ENCODE measurements at regions not wholly inside any gene's neighbourhood (a gene's known extent, or its start where the extent isn't known, plus 50 kb on each side); places are given as distances from the start of the nearest gene placed in this dataset.

DNA sequence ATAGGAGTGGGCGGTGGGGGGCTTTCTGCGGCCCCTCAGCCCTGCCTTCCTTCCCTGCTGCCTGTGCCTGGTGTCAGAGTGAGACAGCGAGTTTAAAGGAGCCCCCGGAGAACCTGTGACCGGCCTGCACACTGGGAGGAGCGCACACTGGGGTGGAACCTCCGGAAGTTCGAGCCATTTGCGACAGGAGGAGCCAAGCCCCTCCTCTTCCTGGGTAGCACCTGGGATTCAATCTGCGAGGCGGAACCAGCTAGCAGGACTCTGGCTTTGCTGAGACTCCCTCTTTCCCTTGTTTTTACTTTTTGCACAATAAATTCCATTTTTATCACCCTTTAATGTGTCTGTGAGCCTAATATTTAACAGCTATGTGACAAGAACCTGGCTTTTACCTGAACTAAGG lies 540.6 kb downstream of the NPHP4 start:
- Mint-ChIP-seq H3K27ac (ENCODE audit: unreplicated experiment) (no peak overlapping the region), H3K4me1 (ENCODE audit: low read depth, unreplicated experiment) (no peaks in the 10 kb centered on the region), H3K9me3 (ENCODE audit: low read depth, unreplicated experiment) (no peaks in the 10 kb centered on the region), H3K36me3 (ENCODE audit: insufficient read depth, unreplicated experiment) (no peaks in the 10 kb centered on the region), H3K4me3 (ENCODE audit: low read depth, unreplicated experiment) (no peak overlapping the region), H3K27me3 (ENCODE audit: unreplicated experiment) (no peaks in the 10 kb centered on the region)
- no peak for DNase-seq
- intact Hi-C loops (cut with micrococcal nuclease; ENCODE audit: unreplicated experiment), result no loop called here
- TF ChIP-seq, protein P1, sequence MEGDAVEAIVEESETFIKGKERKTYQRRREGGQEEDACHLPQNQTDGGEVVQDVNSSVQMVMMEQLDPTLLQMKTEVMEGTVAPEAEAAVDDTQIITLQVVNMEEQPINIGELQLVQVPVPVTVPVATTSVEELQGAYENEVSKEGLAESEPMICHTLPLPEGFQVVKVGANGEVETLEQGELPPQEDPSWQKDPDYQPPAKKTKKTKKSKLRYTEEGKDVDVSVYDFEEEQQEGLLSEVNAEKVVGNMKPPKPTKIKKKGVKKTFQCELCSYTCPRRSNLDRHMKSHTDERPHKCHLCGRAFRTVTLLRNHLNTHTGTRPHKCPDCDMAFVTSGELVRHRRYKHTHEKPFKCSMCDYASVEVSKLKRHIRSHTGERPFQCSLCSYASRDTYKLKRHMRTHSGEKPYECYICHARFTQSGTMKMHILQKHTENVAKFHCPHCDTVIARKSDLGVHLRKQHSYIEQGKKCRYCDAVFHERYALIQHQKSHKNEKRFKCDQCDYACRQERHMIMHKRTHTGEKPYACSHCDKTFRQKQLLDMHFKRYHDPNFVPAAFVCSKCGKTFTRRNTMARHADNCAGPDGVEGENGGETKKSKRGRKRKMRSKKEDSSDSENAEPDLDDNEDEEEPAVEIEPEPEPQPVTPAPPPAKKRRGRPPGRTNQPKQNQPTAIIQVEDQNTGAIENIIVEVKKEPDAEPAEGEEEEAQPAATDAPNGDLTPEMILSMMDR (IDR thresholded peaks at IDR 0.05; ENCODE audit: unreplicated experiment), result no peak
- CTCF ChIA-PET, result no interaction called here
- no TSS peak for BruUV-seq (replicated peaks)

DNA sequence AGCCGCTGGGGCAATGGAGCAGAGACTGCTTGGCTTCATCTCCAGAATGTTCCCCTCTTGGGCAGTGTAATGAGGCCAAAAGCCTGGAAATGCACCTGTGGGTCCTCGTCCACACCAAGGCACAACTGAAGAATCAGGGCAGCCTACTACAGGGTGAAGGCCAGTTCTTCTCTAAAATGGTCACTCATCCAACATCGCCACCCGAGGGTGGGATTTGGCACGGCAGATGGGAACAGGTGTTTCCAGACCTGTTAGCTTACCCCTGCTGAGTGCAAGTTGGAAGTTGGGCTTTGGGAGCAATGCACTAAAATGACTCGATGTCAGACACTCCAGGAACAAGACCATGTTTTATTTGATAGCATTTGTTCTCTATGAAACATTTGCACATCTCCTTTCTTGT lies 543.7 kb downstream of the NPHP4 start:
- H3K27me3 Mint-ChIP-seq (ENCODE audit: unreplicated experiment), result no peaks in the 10 kb centered on the region
- peaks cover 3% of the 10 kb centered on the region for H3K9me3 Mint-ChIP-seq (ENCODE audit: low read depth, unreplicated experiment)
- TF ChIP-seq, protein P1 (IDR thresholded peaks at IDR 0.05; ENCODE audit: unreplicated experiment), result no peak
- intact Hi-C loops (cut with micrococcal nuclease; ENCODE audit: unreplicated experiment), result no loop called here
- no TSS peak for BruUV-seq (replicated peaks)
- H3K4me3 Mint-ChIP-seq (ENCODE audit: low read depth, unreplicated experiment), result no peak overlapping the region
- no peak overlapping the region for H3K27ac Mint-ChIP-seq (ENCODE audit: unreplicated experiment)
- no peak for DNase-seq
- no peaks in the 10 kb centered on the region for H3K36me3 Mint-ChIP-seq (ENCODE audit: insufficient read depth, unreplicated experiment)
- H3K4me1 Mint-ChIP-seq (ENCODE audit: low read depth, unreplicated experiment), result no peaks in the 10 kb centered on the region
- CTCF ChIA-PET, result no interaction called here

DNA sequence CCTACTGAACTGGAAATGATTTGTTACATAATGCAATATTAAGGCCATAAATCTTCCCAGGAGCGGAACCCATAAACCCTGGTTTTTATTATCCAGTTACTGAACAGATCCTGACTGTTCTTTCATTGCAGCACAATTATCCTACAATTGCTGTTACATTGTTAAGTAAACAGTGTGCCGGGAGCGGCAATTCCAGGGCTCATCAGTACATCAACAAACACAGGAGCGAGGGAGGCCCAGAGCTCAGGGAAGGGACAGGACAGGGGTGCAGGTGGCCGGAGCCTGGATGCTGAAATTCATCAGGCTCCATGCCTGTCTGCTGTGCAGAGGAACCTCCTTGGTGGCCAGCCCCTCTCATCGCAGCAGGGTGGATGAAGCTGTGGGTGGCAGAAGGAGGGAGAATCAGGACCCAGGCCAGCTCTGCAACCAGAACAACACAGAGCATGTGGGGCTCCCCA lies 544.7 kb downstream of the NPHP4 start:
- intact Hi-C loops (cut with micrococcal nuclease; ENCODE audit: unreplicated experiment), result no loop called here
- H3K36me3 Mint-ChIP-seq (ENCODE audit: insufficient read depth, unreplicated experiment), result no peaks in the 10 kb centered on the region
- H3K9me3 Mint-ChIP-seq (ENCODE audit: low read depth, unreplicated experiment), result peaks cover 3% of the 10 kb centered on the region
- DNase-seq, result no peak
- TF ChIP-seq, protein P1 (IDR thresholded peaks at IDR 0.05; ENCODE audit: unreplicated experiment), result no peak
- CTCF ChIA-PET, result no interaction called here
- H3K4me3 Mint-ChIP-seq (ENCODE audit: low read depth, unreplicated experiment), result no peak overlapping the region
- no peaks in the 10 kb centered on the region for H3K27me3 Mint-ChIP-seq (ENCODE audit: unreplicated experiment)
- no peaks in the 10 kb centered on the region for H3K4me1 Mint-ChIP-seq (ENCODE audit: low read depth, unreplicated experiment)
- no TSS peak for BruUV-seq (replicated peaks)
- H3K27ac Mint-ChIP-seq (ENCODE audit: unreplicated experiment), result no peak overlapping the region

DNA sequence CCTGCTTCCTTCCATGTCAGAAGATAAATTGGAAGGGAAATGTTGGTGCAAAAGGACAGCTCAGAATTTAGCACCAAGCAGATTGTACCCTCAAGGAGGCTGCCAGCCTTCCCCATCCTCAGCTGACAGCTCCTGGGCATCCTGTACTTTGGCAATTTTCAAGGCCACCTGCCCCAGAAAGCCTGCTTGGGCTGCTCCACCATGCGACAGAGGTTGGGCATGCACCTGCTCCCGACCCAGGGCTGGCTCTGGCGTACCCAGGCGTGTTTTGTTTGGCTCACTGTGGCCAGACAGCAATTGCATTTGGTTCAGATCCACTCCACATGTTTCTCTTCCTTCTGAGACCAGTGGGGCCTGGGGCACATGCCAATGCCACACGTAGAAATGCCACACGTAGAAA lies 547.8 kb downstream of the NPHP4 start:
- CTCF ChIA-PET, result no interaction called here
- TF ChIP-seq, protein P1 (IDR thresholded peaks at IDR 0.05; ENCODE audit: unreplicated experiment), result no peak
- DNase-seq, result no peak
- Mint-ChIP-seq H3K27me3 (ENCODE audit: unreplicated experiment) (no peaks in the 10 kb centered on the region), H3K4me1 (ENCODE audit: low read depth, unreplicated experiment) (no peaks in the 10 kb centered on the region), H3K4me3 (ENCODE audit: low read depth, unreplicated experiment) (no peak overlapping the region), H3K27ac (ENCODE audit: unreplicated experiment) (no peak overlapping the region), H3K9me3 (ENCODE audit: low read depth, unreplicated experiment) (peaks cover 5% of the 10 kb centered on the region), H3K36me3 (ENCODE audit: insufficient read depth, unreplicated experiment) (no peaks in the 10 kb centered on the region)
- no TSS peak for BruUV-seq (replicated peaks)
- intact Hi-C loops (cut with micrococcal nuclease; ENCODE audit: unreplicated experiment), result no loop called here

DNA sequence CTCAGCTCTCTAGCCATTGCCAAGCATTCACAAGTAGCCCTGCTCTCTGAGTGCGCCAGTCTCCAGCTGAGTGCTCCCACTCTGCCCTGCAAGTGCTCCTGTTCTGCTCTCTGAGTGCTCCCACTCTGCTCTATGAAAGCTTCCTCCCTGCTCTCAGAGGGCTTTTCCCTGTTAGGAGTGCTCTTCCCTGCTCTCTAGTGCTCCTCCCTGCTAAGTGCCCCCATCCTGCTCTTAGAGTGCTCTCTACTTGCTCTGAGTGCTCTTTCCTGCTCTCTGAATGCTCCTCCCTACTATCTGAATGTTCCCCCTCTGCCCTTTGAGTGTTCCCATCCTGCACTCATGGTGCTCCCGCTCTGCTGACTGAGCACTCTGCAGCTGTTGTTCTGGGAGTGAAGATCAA lies 555.4 kb downstream of the NPHP4 start:
- Mint-ChIP-seq H3K36me3 (ENCODE audit: insufficient read depth, unreplicated experiment) (peaks cover 3% of the 10 kb centered on the region), H3K4me1 (ENCODE audit: low read depth, unreplicated experiment) (no peaks in the 10 kb centered on the region), H3K4me3 (ENCODE audit: low read depth, unreplicated experiment) (no peak overlapping the region), H3K9me3 (ENCODE audit: low read depth, unreplicated experiment) (peaks cover 4% of the 10 kb centered on the region), H3K27ac (ENCODE audit: unreplicated experiment) (no peak overlapping the region), H3K27me3 (ENCODE audit: unreplicated experiment) (no peaks in the 10 kb centered on the region)
- intact Hi-C loops (cut with micrococcal nuclease; ENCODE audit: unreplicated experiment), result no loop called here
- DNase-seq, result no peak
- TF ChIP-seq, protein P1 (IDR thresholded peaks at IDR 0.05; ENCODE audit: unreplicated experiment), result no peak
- no TSS peak for BruUV-seq (replicated peaks)
- CTCF ChIA-PET, result no interaction called here
